Esophagus squamous epithelium (tissue), 4 donors: ENCODE measurements at regions not wholly inside any gene's neighbourhood (a gene's known extent, or its start where the extent isn't known, plus 50 kb on each side); places are given as distances from the start of the nearest gene placed in this dataset.

ENCODE experiments used
- POLR2A ChIP-seq, 4 donors: fragments of 450-650 bp; IDR thresholded peaks; one replicate each; pipeline ENCODE4 v1.6.1; 2017; ENCODE audit warnings: antibody characterized with exemption in 4 of 4, mild to moderate bottlenecking in 4 of 4, moderate library complexity in 3 of 4
- TF ChIP-seq, protein P1 (sequence below), 6 experiments: fragments of 450-650 bp in 4 of 6; fragments of 200-600 bp in 2 of 6; sonication (generic) in 2 of 6; IDR thresholded peaks; one replicate each; pipeline ENCODE4 v1.5.1; 2016 to 2019; ENCODE audit warnings: antibody characterized with exemption in 6 of 6, mild to moderate bottlenecking in 4 of 6, moderate library complexity in 4 of 6

DNA sequence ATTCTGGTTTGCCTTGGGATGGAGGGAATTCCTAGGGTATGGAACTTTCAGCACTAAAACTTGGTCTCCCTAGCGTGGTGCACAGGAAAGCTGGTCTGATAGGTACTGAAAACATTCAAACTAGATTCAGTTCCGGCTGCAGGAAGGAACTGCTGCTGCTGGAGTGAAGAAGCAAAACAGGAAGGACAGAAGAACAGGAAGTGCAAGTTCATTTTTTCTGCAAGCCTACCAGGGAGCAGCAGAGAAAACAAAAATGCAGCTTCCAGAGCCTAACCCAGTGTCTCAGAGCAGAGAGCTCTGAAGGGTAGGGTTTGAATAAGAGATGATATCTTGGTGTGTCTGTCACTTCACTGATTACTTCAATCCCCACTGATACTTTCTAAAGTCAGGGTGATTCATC, 165.2 kb downstream of the VRK1 start:
- TF ChIP-seq, protein P1, sequence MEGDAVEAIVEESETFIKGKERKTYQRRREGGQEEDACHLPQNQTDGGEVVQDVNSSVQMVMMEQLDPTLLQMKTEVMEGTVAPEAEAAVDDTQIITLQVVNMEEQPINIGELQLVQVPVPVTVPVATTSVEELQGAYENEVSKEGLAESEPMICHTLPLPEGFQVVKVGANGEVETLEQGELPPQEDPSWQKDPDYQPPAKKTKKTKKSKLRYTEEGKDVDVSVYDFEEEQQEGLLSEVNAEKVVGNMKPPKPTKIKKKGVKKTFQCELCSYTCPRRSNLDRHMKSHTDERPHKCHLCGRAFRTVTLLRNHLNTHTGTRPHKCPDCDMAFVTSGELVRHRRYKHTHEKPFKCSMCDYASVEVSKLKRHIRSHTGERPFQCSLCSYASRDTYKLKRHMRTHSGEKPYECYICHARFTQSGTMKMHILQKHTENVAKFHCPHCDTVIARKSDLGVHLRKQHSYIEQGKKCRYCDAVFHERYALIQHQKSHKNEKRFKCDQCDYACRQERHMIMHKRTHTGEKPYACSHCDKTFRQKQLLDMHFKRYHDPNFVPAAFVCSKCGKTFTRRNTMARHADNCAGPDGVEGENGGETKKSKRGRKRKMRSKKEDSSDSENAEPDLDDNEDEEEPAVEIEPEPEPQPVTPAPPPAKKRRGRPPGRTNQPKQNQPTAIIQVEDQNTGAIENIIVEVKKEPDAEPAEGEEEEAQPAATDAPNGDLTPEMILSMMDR (IDR thresholded peaks at IDR 0.05), result no peak
- no peak for TF ChIP-seq POLR2A (IDR thresholded peaks at IDR 0.05)
